H9 (cell line): ENCODE measurements at regions not wholly inside any gene's neighbourhood (a gene's known extent, or its start where the extent isn't known, plus 50 kb on each side); places are given as distances from the start of the nearest gene placed in this dataset.

Experiments used
- DNase-seq: peaks from one replicate; pipeline ENCODE4 v3.0.0-alpha.2; 2017
- H2AFZ ChIP-seq: one replicate; pipeline ENCODE4 v1.6.1; 2013; ENCODE audit warnings: mild to moderate bottlenecking, low read length, control low read depth, moderate library complexity
- H2AK5ac ChIP-seq: 2 replicates; pipeline ENCODE4 v1.6.1; 2013; ENCODE audit warnings: low read length, control low read depth, mixed read lengths; ENCODE audit not compliant: insufficient read length
- H2BK120ac ChIP-seq: one replicate; pipeline ENCODE4 v1.6.1; 2013; ENCODE audit warnings: low read depth, mild to moderate bottlenecking, low read length, control low read depth, inconsistent platforms; ENCODE audit not compliant: poor library complexity, severe bottlenecking
- H2BK12ac ChIP-seq: 2 replicates; pipeline ENCODE4 v1.6.1; 2013; ENCODE audit warnings: low read length, control low read depth, mixed read lengths, low read depth; ENCODE audit not compliant: insufficient read length
- H2BK15ac ChIP-seq: 2 replicates; pipeline ENCODE4 v1.6.1; 2013; ENCODE audit warnings: low read depth, low read length, control low read depth
- H2BK20ac ChIP-seq: one replicate; pipeline ENCODE4 v1.6.1; 2013; ENCODE audit warnings: low read depth, mild to moderate bottlenecking, low read length, control low read depth, inconsistent platforms; ENCODE audit not compliant: poor library complexity, severe bottlenecking
- H2BK5ac ChIP-seq: 2 replicates; pipeline ENCODE4 v1.6.1; 2013; ENCODE audit warnings: low read length, control low read depth, mixed read lengths; ENCODE audit not compliant: insufficient read length
- H3K14ac ChIP-seq: 2 replicates; pipeline ENCODE4 v1.6.1; 2013; ENCODE audit warnings: low read length, control low read depth; ENCODE audit not compliant: insufficient read depth
- H3K18ac ChIP-seq: 2 replicates; pipeline ENCODE4 v1.6.1; 2013; ENCODE audit warnings: low read depth, mild to moderate bottlenecking, mixed read lengths, low read length, control low read depth; ENCODE audit not compliant: insufficient read length
- H3K23ac ChIP-seq: 2 replicates; pipeline ENCODE4 v1.6.1; 2013; ENCODE audit warnings: low read length, control low read depth, mixed read lengths, low read depth; ENCODE audit not compliant: insufficient read length
- H3K23me2 ChIP-seq: 2 replicates; pipeline ENCODE4 v1.6.1; 2013; ENCODE audit warnings: low read depth, mild to moderate bottlenecking, mixed read lengths, low read length, control low read depth; ENCODE audit not compliant: insufficient read length, poor library complexity, severe bottlenecking
- H3K27ac ChIP-seq: 2 replicates; pipeline ENCODE4 v1.5.1; 2013; ENCODE audit warnings: low read length, control low read depth, mixed read lengths, low read depth; ENCODE audit not compliant: insufficient read length
- H3K27me3 ChIP-seq: 2 replicates; pipeline ENCODE4 v1.6.1; 2013; ENCODE audit warnings: low read length, control low read depth, inconsistent platforms; ENCODE audit not compliant: insufficient read depth
- H3K4ac ChIP-seq: 2 replicates; pipeline ENCODE4 v1.6.1; 2013; ENCODE audit warnings: low read depth, mild to moderate bottlenecking, control low read depth, inconsistent platforms, low read length, moderate library complexity
- H3K4me1 ChIP-seq: 2 replicates; pipeline ENCODE4 v1.6.1; 2013; ENCODE audit warnings: low read length, control low read depth, inconsistent platforms; ENCODE audit not compliant: insufficient read depth
- H3K4me2 ChIP-seq: 2 replicates; pipeline ENCODE4 v1.6.1; 2013; ENCODE audit warnings: low read length, control low read depth, mixed read lengths; ENCODE audit not compliant: insufficient read length, insufficient read depth
- H3K56ac ChIP-seq: 2 replicates; pipeline ENCODE4 v1.6.1; 2013; ENCODE audit warnings: low read depth, mild to moderate bottlenecking, mixed read lengths, low read length, control low read depth; ENCODE audit not compliant: insufficient read length
- H3K79me1 ChIP-seq: 2 replicates; pipeline ENCODE4 v1.6.1; 2013; ENCODE audit warnings: low read depth, mild to moderate bottlenecking, moderate library complexity, low read length, control low read depth, inconsistent platforms; ENCODE audit not compliant: insufficient read depth, poor library complexity, severe bottlenecking
- H3K79me2 ChIP-seq: 2 replicates; pipeline ENCODE4 v1.6.1; 2013; ENCODE audit warnings: low read length, control low read depth, inconsistent platforms; ENCODE audit not compliant: insufficient read depth
- H3K9ac ChIP-seq: 2 replicates; pipeline ENCODE4 v1.6.1; 2013; ENCODE audit warnings: low read length, control low read depth, mixed read lengths; ENCODE audit not compliant: insufficient read length; ENCODE audit errors: extremely low read depth
- H3K9me3 ChIP-seq: one replicate; pipeline ENCODE4 v1.6.1; 2013; ENCODE audit warnings: low read depth, low read length, inconsistent platforms; ENCODE audit not compliant: control insufficient read depth
- H3T11ph ChIP-seq: one replicate; pipeline ENCODE4 v1.6.1; 2013; ENCODE audit warnings: mild to moderate bottlenecking, low read length, control low read depth, inconsistent platforms
- H4K20me1 ChIP-seq: one replicate; pipeline ENCODE4 v1.6.1; 2013; ENCODE audit not compliant: control insufficient read depth, insufficient read length, insufficient read depth
- H4K5ac ChIP-seq: 2 replicates; pipeline ENCODE4 v1.6.1; 2013; ENCODE audit warnings: low read depth, mild to moderate bottlenecking, mixed read lengths, low read length, control low read depth; ENCODE audit not compliant: insufficient read length
- H4K8ac ChIP-seq: replicated peaks from 2 replicates; pipeline ENCODE4 v1.6.1; 2013; ENCODE audit warnings: low read length, control low read depth, mixed read lengths, low read depth; ENCODE audit not compliant: insufficient read length
- H4K91ac ChIP-seq: 2 replicates; pipeline ENCODE4 v1.6.1; 2013; ENCODE audit warnings: low read depth, mild to moderate bottlenecking, moderate library complexity, mixed read lengths, low read length, control low read depth; ENCODE audit not compliant: insufficient read length
- H3K27ac Mint-ChIP-seq, 3 experiments: 2 replicates in 2 of 3; 3 replicates in 1 of 3; pipeline ENCODE4 v1.8.0; 2020 to 2021; ENCODE audit warnings: mixed read lengths in 3 of 3, mild to moderate bottlenecking in 1 of 3, moderate library complexity in 1 of 3
- H3K27me3 Mint-ChIP-seq: 2 replicates; pipeline ENCODE4 v1.8.0; 2021; ENCODE audit warnings: low read depth, mild to moderate bottlenecking, moderate library complexity, mixed read lengths
- H3K36me3 Mint-ChIP-seq, 3 experiments: 2 replicates in 2 of 3; 3 replicates in 1 of 3; pipeline ENCODE4 v1.8.0; 2020 to 2021; ENCODE audit warnings: low read depth in 3 of 3, mixed read lengths in 3 of 3; ENCODE audit not compliant: insufficient read depth in 1 of 3
- H3K4me1 Mint-ChIP-seq, 2 experiments: 2 replicates each; pipeline ENCODE4 v1.8.0; 2020; ENCODE audit warnings: mixed read lengths in 2 of 2
- H3K4me3 Mint-ChIP-seq, 2 experiments: 2 replicates in 1 of 2; 3 replicates in 1 of 2; pipeline ENCODE4 v1.8.0; 2020 to 2021; ENCODE audit warnings: mild to moderate bottlenecking in 2 of 2, mixed read lengths in 2 of 2, moderate library complexity in 1 of 2
- H3K9me3 Mint-ChIP-seq, 2 experiments: 2 replicates in 1 of 2; 3 replicates in 1 of 2; pipeline ENCODE4 v1.8.0; 2020; ENCODE audit warnings: mild to moderate bottlenecking in 2 of 2, mixed read lengths in 2 of 2, moderate library complexity in 1 of 2
- WGBS: extraction: QIAGEN DNeasy Blood & Tissue Kit; methylation state at CpG from one replicate; pipeline ENCODE4 v1.1.7; 2013; ENCODE audit warnings: missing lambda C conversion rate, low lambda C conversion rate, mixed read lengths; ENCODE audit not compliant: insufficient read length; ENCODE audit errors: extremely low coverage; 5-methylcytosine and 5-hydroxymethylcytosine counted together
- TF ChIP-seq, protein P1 (sequence below): fragments of 200-600 bp; sonication (generic); conservative IDR thresholded peaks from 3 replicates; pipeline ENCODE4 v1.8.0; 2021; ENCODE audit warnings: antibody characterized with exemption, mild to moderate bottlenecking

- Histone ChIP-seq H3K18ac (no peak overlapping the region), H3K27me3 (no peaks in the 10 kb centered on the region; the same call in 1 of the 2 replicates), H4K5ac (no peak overlapping the region), H3K9me3 (no peaks in the 10 kb centered on the region), H2BK20ac (no peak overlapping the region), H2BK120ac (no peak overlapping the region), H2BK12ac (no peak overlapping the region), H3K14ac (no peak overlapping the region), H3K79me2 (no peaks in the 10 kb centered on the region), H3T11ph (no peak overlapping the region), H3K4me1 (no peaks in the 10 kb centered on the region), H3K56ac (no peak overlapping the region), H2AFZ (no peak overlapping the region), H4K91ac (no peak overlapping the region), H3K9ac (no peak overlapping the region), H3K23me2 (no peaks in the 10 kb centered on the region), H2AK5ac (no peak overlapping the region), H2BK5ac (no peak overlapping the region), H2BK15ac (no peak overlapping the region), H4K8ac (no peak overlapping the region), H3K79me1 (no peaks in the 10 kb centered on the region), H3K4ac (no peak overlapping the region), H3K4me2 (no peak overlapping the region), H3K23ac (no peak overlapping the region), H3K27ac (no peak overlapping the region), H4K20me1 (no peaks in the 10 kb centered on the region)
- Mint-ChIP-seq H3K4me3 (no peak overlapping the region), H3K27ac (no peak overlapping the region), H3K27me3 (peaks cover 3% of the 10 kb centered on the region), H3K4me1 (no peaks in the 10 kb centered on the region), H3K36me3 (peaks cover 0 to 6% (median 2%) of the 10 kb centered on the region in 3 experiments; a peak in 3 of 7 replicates), H3K9me3 (peaks cover 5 to 8% of the 10 kb centered on the region in 2 experiments)
- TF ChIP-seq, protein P1, sequence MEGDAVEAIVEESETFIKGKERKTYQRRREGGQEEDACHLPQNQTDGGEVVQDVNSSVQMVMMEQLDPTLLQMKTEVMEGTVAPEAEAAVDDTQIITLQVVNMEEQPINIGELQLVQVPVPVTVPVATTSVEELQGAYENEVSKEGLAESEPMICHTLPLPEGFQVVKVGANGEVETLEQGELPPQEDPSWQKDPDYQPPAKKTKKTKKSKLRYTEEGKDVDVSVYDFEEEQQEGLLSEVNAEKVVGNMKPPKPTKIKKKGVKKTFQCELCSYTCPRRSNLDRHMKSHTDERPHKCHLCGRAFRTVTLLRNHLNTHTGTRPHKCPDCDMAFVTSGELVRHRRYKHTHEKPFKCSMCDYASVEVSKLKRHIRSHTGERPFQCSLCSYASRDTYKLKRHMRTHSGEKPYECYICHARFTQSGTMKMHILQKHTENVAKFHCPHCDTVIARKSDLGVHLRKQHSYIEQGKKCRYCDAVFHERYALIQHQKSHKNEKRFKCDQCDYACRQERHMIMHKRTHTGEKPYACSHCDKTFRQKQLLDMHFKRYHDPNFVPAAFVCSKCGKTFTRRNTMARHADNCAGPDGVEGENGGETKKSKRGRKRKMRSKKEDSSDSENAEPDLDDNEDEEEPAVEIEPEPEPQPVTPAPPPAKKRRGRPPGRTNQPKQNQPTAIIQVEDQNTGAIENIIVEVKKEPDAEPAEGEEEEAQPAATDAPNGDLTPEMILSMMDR, result peak; percentile 49
- WGBS, result no CpG with 5 or more reads among the region's 3 CpGs
- peak; percentile 37 for DNase-seq
Measured at GRCh38 chr11:11722861-11723260, 101.1 kb upstream of the GALNT18 start.
